Karpas-422 (cell line): ENCODE measurements at regions not wholly inside any gene's neighbourhood (a gene's known extent, or its start where the extent isn't known, plus 50 kb on each side); places are given as distances from the start of the nearest gene placed in this dataset.
"Not testable (repeated sequence)": the region's sequence is repeated elsewhere in the genome, so short reads cannot be mapped to it uniquely, and the experiment has no call there.

Experiments
- DNase-seq: peaks from one replicate; pipeline ENCODE4 v3.0.0-alpha.2; 2015
- H2AFZ ChIP-seq: fragments of 200-600 bp; sonication (generic); 2 replicates; pipeline ENCODE4 v1.6.1; 2014; ENCODE audit warnings: antibody characterized with exemption, low read length, mixed read lengths
- H3K27ac ChIP-seq: fragments of 200-600 bp; sonication (generic); 2 replicates; pipeline ENCODE4 v1.5.1; 2014; ENCODE audit warnings: mild to moderate bottlenecking, low read length, moderate library complexity
- H3K27me3 ChIP-seq: fragments of 200-600 bp; sonication (generic); 2 replicates; pipeline ENCODE4 v1.6.1; 2014; ENCODE audit warnings: low read length, mixed read lengths
- H3K36me3 ChIP-seq: fragments of 200-600 bp; sonication (generic); 2 replicates; pipeline ENCODE4 v1.6.1; 2014; ENCODE audit warnings: low read length, mixed read lengths; ENCODE audit not compliant: insufficient read depth
- H3K4me1 ChIP-seq: fragments of 200-600 bp; sonication (generic); 2 replicates; pipeline ENCODE4 v1.6.1; 2014; ENCODE audit warnings: mild to moderate bottlenecking, low read length, mixed read lengths
- H3K4me2 ChIP-seq: fragments of 200-600 bp; sonication (generic); 2 replicates; pipeline ENCODE4 v1.6.1; 2014; ENCODE audit warnings: low read length, low read depth, mild to moderate bottlenecking; ENCODE audit not compliant: poor library complexity, severe bottlenecking
- H3K4me3 ChIP-seq: fragments of 200-600 bp; sonication (generic); 2 replicates; pipeline ENCODE4 v1.5.1; 2014; ENCODE audit warnings: mild to moderate bottlenecking, antibody characterized with exemption, low read length, mixed read lengths
- H3K79me2 ChIP-seq: fragments of 200-600 bp; sonication (generic); 2 replicates; pipeline ENCODE4 v1.6.1; 2014; ENCODE audit warnings: mild to moderate bottlenecking, low read length, mixed read lengths
- H3K9ac ChIP-seq: fragments of 200-600 bp; sonication (generic); 2 replicates; pipeline ENCODE4 v1.6.0; 2014; ENCODE audit warnings: low read length
- H3K9me2 ChIP-seq: fragments of 200-600 bp; sonication (generic), shearing (Covaris generic); replicated peaks from 2 replicates; pipeline ENCODE4 v1.6.0; 2014; ENCODE audit warnings: mild to moderate bottlenecking, low read length, moderate library complexity; ENCODE audit not compliant: insufficient read depth
- H3K9me3 ChIP-seq: fragments of 300-700, 200-600 bp; sonication (generic); 2 replicates; pipeline ENCODE4 v1.6.1; 2014; ENCODE audit warnings: low read length, mixed read lengths
- H4K20me1 ChIP-seq: fragments of 200-600 bp; sonication (generic); 2 replicates; pipeline ENCODE4 v1.6.1; 2014; ENCODE audit warnings: mild to moderate bottlenecking, antibody characterized with exemption, low read length, low read depth; ENCODE audit not compliant: insufficient read depth

GRCh38 chr1:94668528-94668927, 127.0 kb upstream of the F3 start:
- H4K20me1 ChIP-seq = no peaks in the 10 kb centered on the region
- no peak overlapping the region for H3K9ac ChIP-seq
- no peak overlapping the region for H3K27ac ChIP-seq
- no peak overlapping the region for H2AFZ ChIP-seq
- H3K4me3 ChIP-seq = no peak overlapping the region
- no peak overlapping the region for H3K4me2 ChIP-seq
- H3K27me3 ChIP-seq = no peaks in the 10 kb centered on the region
- H3K79me2 ChIP-seq = no peaks in the 10 kb centered on the region
- no peaks in the 10 kb centered on the region for H3K36me3 ChIP-seq
- H3K4me1 ChIP-seq = no peaks in the 10 kb centered on the region
- H3K9me3 ChIP-seq = no peaks in the 10 kb centered on the region
- no peaks in the 10 kb centered on the region for H3K9me2 ChIP-seq
- no peak for DNase-seq

GRCh38 chr1:94667818-94668217, 126.3 kb upstream of the F3 start:
- DNase-seq = no peak
- Histone ChIP-seq H3K36me3 (no peaks in the 10 kb centered on the region), H3K27ac (no peak overlapping the region)

GRCh38 chr1:94666797-94667196, 125.2 kb upstream of the F3 start:
- no peak overlapping the region for H3K4me3 ChIP-seq
- no peak overlapping the region for H3K9ac ChIP-seq
- no peak overlapping the region for H3K27ac ChIP-seq
- H3K4me2 ChIP-seq = no peak overlapping the region
- no peaks in the 10 kb centered on the region for H3K36me3 ChIP-seq
- no peak for DNase-seq
- H3K27me3 ChIP-seq = no peaks in the 10 kb centered on the region
- no peaks in the 10 kb centered on the region for H3K79me2 ChIP-seq
- H3K9me2 ChIP-seq = no peaks in the 10 kb centered on the region
- no peak overlapping the region for H2AFZ ChIP-seq
- no peaks in the 10 kb centered on the region for H3K9me3 ChIP-seq
- H4K20me1 ChIP-seq = no peaks in the 10 kb centered on the region
- H3K4me1 ChIP-seq = no peaks in the 10 kb centered on the region

More at GRCh38 chr1:94667818-94668217, 126.3 kb upstream of the F3 start:
- H3K27me3 ChIP-seq = no peaks in the 10 kb centered on the region
- H3K4me1 ChIP-seq = no peaks in the 10 kb centered on the region
- H3K4me3 ChIP-seq = no peak overlapping the region
- no peaks in the 10 kb centered on the region for H4K20me1 ChIP-seq
- H3K9me3 ChIP-seq = no peaks in the 10 kb centered on the region
- H3K4me2 ChIP-seq = no peak overlapping the region
- H3K9ac ChIP-seq = no peak overlapping the region
- H2AFZ ChIP-seq = no peak overlapping the region
- no peaks in the 10 kb centered on the region for H3K79me2 ChIP-seq
- H3K9me2 ChIP-seq = no peaks in the 10 kb centered on the region

- H3K4me3 ChIP-seq = no peak overlapping the region
- no peak for DNase-seq
Measured at GRCh38 chr1:94661431-94661932, 119.9 kb upstream of the F3 start.

GRCh38 chr1:94660994-94661393, 119.4 kb upstream of the F3 start:
- H3K4me2 ChIP-seq = no peak overlapping the region
- no peaks in the 10 kb centered on the region for H3K27me3 ChIP-seq
- no peak overlapping the region for H3K4me3 ChIP-seq
- H3K27ac ChIP-seq = no peak overlapping the region
- no peak overlapping the region for H3K9ac ChIP-seq
- no peaks in the 10 kb centered on the region for H3K79me2 ChIP-seq
- no peaks in the 10 kb centered on the region for H3K4me1 ChIP-seq
- H3K9me3 ChIP-seq = no peaks in the 10 kb centered on the region
- H3K36me3 ChIP-seq = no peaks in the 10 kb centered on the region
- no peaks in the 10 kb centered on the region for H4K20me1 ChIP-seq
- no peak for DNase-seq
- no peak overlapping the region for H2AFZ ChIP-seq
- H3K9me2 ChIP-seq = no peaks in the 10 kb centered on the region

More at GRCh38 chr1:94661431-94661932, 119.9 kb upstream of the F3 start:
- H2AFZ ChIP-seq = no peak overlapping the region
- H3K36me3 ChIP-seq = no peaks in the 10 kb centered on the region
- H3K9ac ChIP-seq = no peak overlapping the region
- H3K9me3 ChIP-seq = no peaks in the 10 kb centered on the region
- no peaks in the 10 kb centered on the region for H3K4me1 ChIP-seq
- no peaks in the 10 kb centered on the region for H3K79me2 ChIP-seq
- H3K9me2 ChIP-seq = no peaks in the 10 kb centered on the region
- no peaks in the 10 kb centered on the region for H3K27me3 ChIP-seq
- no peak overlapping the region for H3K27ac ChIP-seq
- no peaks in the 10 kb centered on the region for H4K20me1 ChIP-seq
- no peak overlapping the region for H3K4me2 ChIP-seq

- Histone ChIP-seq H3K4me2 (no peak overlapping the region), H3K27ac (no peak overlapping the region), H3K4me3 (no peak overlapping the region), H3K27me3 (no peaks in the 10 kb centered on the region), H3K36me3 (no peaks in the 10 kb centered on the region), H3K4me1 (no peaks in the 10 kb centered on the region), H3K79me2 (no peaks in the 10 kb centered on the region), H3K9me3 (no peaks in the 10 kb centered on the region), H3K9ac (no peak overlapping the region), H2AFZ (no peak overlapping the region), H3K9me2 (no peaks in the 10 kb centered on the region), H4K20me1 (no peaks in the 10 kb centered on the region)
- no peak for DNase-seq
Measured at GRCh38 chr1:94660258-94660657, 118.7 kb upstream of the F3 start.

- H3K79me2 ChIP-seq, H3K9me3 ChIP-seq, H3K36me3 ChIP-seq, DNase-seq, H3K27me3 ChIP-seq, H3K9me2 ChIP-seq, H3K4me3 ChIP-seq, H4K20me1 ChIP-seq, H3K27ac ChIP-seq, H3K9ac ChIP-seq, H3K4me1 ChIP-seq, H2AFZ ChIP-seq, H3K4me2 ChIP-seq: not testable (repeated sequence)
Measured at GRCh38 chr1:94659202-94659601, 117.6 kb upstream of the F3 start.

GRCh38 chr1:94658221-94658620, 116.7 kb upstream of the F3 start:
- H3K27ac ChIP-seq = no peak overlapping the region
- no peak overlapping the region for H3K4me2 ChIP-seq
- H4K20me1 ChIP-seq = no peaks in the 10 kb centered on the region
- no peak overlapping the region for H2AFZ ChIP-seq
- H3K4me3 ChIP-seq = no peak overlapping the region
- H3K79me2 ChIP-seq = no peaks in the 10 kb centered on the region
- H3K9ac ChIP-seq = no peak overlapping the region
- H3K4me1 ChIP-seq = no peaks in the 10 kb centered on the region
- no peaks in the 10 kb centered on the region for H3K36me3 ChIP-seq
- DNase-seq = no peak
- H3K9me2 ChIP-seq = no peaks in the 10 kb centered on the region
- H3K27me3 ChIP-seq = no peaks in the 10 kb centered on the region
- no peaks in the 10 kb centered on the region for H3K9me3 ChIP-seq

- H3K27ac ChIP-seq, H3K79me2 ChIP-seq, H3K36me3 ChIP-seq, H3K9me3 ChIP-seq, H4K20me1 ChIP-seq, H3K4me1 ChIP-seq, H3K9ac ChIP-seq, H2AFZ ChIP-seq, H3K9me2 ChIP-seq, DNase-seq, H3K27me3 ChIP-seq, H3K4me3 ChIP-seq, H3K4me2 ChIP-seq: not testable (repeated sequence)
Measured at GRCh38 chr1:94657776-94658175, 116.2 kb upstream of the F3 start.
